Inflammatory macrophage treated with lipopolysaccharide for 4 hours (primary cell): ENCODE measurements at regions not wholly inside any gene's neighbourhood (a gene's known extent, or its start where the extent isn't known, plus 50 kb on each side); places are given as distances from the start of the nearest gene placed in this dataset.

Experiments used
- DNase-seq: peaks from one replicate; pipeline ENCODE4 v3.0.0-alpha.2; 2020

DNA sequence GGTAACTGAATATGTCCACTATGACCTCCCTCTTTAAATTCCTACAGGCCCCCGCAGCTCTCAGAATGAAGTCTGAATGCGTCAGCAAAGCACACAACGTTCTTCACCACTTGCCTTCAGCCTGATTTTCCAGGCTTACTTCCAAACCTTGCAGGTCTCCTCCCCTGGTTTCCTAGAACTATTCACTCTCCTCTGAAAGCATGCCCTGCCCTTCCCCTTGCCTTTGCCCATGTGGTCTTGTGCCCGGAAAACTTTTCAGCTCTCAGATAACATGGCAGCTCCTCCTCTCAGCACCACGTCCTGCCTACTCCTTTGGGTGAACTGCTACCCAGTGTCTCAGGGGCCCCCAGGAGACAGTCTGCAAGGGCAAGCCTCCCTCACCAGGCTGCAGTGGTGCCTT, 268.5 kb upstream of the LDB2 start:
- no peak for DNase-seq

DNA sequence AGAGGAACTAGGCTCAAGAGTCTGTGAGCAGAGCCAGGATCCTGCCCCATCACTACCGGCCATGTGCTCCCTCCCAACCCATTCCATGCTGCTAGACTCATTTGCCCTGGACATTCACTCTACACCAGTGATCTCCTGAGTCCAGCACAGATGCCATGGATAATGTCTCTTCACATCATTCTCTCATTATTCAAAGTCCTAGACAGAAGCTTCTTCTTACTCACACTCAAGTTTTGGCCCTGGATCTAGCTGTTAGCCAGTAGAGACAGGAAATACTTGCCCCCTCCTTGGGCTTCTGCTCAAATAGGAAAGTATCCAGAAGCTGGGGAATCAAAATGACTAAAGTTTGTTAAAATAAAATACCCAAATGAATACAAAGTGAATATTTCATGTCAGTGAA, 266.8 kb upstream of the LDB2 start:
- DNase-seq, result no peak

DNA sequence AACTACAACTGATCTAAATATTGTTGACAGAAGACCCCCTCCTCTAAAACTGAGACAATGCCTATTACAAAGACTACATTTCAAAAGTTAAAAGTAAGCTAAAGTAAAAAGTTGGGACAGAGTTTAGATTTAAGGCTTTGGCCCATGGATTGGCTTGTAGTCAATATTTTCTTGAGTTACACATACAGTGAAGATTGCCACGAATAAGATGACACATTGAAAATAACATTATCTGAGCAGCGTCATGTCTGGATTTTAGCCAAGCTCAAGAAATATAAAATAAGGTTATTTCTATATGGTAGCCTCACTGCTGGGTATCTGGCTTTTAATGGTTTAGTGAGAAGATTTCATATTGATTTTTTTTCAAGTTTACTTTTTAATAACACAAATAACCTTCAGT, 266.2 kb upstream of the LDB2 start:
- no peak for DNase-seq

DNA sequence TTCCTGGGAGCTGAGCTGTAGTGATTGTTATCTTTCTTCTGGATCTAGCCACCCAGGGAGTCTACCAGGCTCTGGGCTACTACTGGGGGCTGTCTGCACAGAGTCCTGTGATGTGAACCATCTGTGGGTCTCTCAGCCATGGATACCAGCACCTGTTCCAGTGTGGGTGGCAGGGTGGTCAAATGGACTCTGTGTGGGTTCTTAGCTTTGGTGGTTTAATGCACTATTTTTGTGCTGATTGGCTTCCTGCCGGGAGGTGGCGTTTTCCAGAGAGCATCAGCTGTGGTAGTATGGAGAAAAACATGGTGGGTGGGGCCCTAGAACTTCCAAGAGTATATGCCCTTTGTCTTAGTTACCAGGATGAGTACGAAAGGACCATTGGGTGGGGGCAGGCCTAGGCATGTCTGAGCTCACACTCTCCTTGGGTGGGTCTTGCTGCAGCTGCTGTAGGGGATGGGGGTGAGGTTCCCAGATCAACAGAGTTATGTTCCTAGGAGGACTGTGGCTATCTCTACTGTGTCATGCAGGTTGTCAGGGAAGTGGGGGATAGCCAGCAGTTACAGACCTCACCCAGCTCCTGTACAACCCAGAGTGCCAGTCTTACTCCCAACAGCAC, 264.8 kb upstream of the LDB2 start:
- DNase-seq, result no peak

DNA sequence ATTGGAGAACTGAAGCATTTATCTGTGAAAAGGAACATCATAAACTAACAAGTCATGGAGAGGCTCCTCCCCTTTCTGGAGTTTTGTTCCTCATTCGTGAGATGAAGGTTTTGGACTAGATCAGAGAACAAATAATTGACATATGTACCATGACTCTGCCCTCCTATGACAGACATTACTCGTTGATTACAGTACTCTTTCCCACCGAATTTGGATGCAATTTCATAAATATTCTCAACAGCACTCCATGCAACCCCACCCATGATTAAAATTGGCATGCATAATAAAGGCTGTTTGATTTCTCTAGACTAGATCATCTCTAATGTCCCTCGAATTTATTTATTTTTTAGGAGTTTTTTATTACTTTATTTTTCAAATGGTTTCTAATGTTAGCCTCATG, 258.9 kb upstream of the LDB2 start:
- DNase-seq, result no peak

DNA sequence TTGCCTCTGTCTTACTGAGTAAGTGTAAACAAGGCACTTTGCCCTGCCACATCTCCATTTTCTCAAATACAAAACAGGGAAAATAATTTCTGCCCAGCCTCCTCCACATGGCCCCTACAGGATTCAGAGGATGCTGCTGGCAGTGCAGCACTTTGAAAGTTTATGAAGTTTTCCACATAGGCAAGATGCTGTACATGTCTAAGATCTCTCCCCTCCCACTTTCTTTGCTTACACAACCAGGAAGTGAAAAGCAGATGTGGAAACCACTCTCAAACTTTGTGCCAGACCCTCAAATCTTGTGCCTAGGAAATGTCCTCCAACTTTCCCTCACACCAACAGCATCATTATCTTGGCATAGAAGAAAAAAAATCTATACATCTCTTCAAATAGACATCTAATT, 257.0 kb upstream of the LDB2 start:
- no peak for DNase-seq

DNA sequence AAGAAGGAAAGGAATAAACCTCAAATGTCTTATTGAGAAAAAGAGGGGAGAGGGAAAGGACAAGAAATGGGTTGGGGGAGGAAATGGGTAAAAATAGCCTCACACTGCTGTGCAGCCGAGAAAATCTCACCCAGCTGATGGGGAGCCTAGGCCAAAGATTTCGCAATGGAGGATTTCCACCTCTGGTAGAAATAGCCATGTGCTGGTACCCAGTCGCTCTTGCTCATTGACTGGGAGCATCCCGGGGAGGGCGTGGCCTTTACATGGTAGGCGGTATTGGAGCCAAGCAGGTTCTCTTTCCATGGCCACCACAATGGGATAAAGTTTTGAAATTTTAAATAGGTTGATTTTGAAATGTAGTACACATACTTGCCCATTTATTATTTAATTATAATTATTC, 255.1 kb upstream of the LDB2 start:
- DNase-seq, result no peak

DNA sequence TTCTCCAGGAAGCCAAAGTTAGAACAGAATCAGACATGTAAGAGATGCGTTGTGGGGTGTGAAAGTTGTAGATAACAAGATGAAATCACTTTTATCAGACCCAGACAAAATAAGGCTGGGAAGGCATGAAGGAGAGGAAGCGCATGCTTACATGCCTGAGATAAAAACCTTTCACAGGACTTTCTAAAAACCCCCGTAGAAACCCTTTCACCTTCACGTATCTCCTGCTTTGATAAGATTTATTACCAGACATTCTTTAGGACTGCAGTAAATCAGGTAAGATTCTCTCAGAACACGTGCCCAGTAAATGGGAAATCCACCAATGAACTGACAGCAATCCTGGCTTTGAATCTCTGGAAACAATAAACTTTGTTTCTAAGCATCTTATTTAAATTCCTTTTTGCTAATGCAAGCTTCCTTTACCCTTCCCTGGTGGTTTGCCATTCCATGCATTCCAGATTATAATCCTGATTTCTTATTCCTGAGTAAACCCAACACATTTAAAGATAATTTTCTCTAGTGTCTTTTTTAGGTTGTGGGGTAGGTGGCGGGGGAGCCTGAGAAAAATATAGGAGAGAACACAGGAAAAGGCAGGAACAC, 254.6 kb upstream of the LDB2 start:
- DNase-seq, result no peak

DNA sequence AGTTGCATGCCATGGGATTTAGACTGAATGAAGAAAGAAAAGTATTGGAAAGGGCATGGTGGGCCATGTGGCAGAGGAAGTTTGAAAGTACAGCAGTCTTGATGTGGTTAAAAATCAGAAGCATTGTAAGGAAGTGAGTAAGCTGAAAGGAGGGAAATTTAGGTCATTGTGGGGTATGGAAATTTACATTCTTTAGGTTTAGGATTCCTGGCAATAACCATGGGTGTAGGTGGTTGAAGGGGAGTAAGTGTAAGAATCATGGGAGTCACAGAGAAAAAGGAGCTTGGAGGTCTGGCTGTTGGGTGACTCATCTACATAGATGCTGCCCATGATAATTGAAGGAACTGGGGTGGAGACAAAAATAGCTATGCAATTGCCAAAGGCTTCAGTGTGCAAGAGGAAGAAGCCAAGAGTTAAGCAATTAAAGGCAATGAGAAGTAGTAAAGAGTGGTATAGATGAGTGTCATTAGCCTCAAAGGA, 243.8 kb upstream of the LDB2 start:
- DNase-seq, result peak; percentile 44

DNA sequence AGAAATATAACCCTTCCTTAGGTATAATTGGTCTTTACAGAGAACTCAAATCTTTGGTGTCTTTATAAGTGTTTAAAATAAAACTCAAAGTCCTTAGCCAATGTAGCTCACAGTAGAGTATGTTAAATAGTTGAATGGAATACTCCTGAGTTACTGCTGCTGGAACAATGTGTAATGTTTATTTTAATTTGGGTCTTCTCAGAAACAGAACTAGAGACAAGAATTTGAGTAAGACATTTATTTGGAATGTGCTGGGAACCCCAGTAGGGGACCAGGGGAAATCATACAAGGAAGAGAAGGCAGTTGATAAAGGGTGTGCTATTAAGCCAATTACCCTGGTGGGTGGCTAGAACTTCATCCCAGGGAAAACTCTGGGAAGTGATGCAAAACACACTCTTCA, 240.4 kb upstream of the LDB2 start:
- DNase-seq, result no peak

DNA sequence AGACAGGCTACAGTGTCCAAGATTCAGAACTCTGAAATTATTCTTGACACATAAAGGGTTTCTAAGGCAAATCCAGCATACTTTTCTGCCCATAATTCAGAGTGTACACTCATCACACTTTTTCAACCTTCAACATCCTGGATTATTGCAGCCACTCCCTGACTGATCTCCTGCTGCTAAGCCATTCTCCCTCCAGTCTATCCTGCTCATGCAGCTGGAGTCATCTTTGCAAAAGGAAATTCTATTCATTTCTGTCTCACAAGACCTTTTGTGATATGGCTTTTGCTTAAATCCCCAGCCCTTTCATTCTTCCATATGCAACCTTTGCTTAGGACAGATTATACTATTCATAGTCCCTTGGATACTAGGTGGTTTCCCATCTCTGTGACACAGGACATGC, 236.1 kb upstream of the LDB2 start:
- no peak for DNase-seq

DNA sequence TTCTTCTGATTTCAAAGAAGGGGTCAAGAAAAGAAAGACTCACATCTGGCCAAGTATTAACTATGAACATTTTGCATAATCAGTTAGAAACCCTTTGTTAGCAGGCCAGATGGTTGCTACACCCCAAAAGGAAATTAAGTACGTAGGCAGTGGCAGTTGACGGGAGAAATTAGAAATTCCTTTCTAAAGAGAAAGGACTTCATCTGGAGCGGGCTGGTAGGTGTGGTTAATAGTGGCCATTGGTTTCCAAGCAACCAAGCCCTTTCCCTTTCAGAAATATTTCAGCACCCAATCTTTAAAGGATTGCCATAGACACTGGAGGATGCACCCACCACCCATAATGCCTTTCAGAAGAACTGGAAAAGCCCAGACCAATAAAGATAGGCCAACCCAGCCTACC, 235.7 kb upstream of the LDB2 start:
- DNase-seq, result no peak

DNA sequence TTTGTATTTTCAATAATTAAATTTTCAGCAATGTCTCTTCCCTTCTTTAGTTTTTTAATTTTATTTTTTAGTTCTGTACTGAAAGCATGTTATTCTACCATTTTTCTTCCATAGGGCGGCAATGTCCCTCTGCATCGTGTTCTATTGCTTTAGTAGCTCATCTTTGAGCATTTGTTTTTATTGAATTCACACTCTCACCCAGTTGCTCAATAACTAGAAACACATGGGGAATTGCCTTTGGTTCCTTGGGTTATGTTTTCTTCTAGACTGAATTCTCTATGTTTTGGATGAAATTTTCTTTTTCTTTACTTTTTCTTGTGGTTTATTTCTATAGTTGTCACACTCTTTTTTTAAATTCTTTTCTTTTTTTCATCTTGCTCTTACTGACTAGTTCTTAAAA, 233.8 kb upstream of the LDB2 start:
- DNase-seq, result no peak

DNA sequence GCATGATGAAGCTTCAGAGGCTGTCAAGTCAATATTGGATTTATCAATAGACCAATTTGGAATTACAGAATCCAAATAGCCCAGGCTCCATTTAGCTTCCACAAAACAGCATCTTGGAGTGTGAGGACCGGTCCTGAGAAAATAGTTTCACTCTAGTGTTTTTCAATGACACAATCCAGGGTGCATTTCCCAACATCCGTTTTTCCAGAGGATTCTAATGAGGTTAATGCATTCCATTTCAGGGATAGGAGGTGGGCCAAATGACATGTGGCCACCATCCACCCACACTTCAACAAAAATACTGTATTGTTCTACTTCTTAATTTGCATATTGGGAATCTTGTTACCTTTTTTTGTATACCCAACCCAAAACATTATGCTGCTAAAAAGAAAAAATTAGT, 229.8 kb upstream of the LDB2 start:
- DNase-seq, result no peak

DNA sequence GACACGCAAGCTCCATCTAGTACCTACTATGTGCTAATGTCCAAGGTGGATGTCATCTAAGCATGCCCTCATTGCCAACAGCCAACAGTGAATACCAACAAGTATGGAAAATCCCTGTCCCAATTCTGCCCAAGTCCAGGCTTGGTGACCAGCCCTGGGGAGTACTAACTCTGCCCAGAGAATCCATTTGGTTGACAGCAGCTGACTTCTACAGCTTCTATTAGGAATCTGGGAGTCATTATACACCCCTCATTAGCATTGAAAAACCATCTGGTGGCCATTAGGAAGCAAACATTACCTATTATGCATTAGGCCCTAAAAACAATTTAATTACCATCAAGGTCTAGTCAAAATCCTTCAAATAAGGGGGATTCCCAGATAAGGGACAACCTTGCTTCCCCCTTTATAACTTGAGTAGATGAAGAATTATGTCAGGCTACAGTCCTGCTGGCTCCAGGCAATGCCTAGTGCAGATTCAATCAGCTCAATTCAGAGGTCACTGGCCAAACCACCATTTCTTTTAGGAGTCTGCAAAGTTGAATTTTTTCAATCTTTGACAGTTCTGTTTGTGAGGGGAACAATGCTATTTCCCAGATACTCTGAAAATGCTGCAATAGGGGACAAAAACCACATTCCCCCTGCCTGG, 228.0 kb upstream of the LDB2 start:
- no peak for DNase-seq

DNA sequence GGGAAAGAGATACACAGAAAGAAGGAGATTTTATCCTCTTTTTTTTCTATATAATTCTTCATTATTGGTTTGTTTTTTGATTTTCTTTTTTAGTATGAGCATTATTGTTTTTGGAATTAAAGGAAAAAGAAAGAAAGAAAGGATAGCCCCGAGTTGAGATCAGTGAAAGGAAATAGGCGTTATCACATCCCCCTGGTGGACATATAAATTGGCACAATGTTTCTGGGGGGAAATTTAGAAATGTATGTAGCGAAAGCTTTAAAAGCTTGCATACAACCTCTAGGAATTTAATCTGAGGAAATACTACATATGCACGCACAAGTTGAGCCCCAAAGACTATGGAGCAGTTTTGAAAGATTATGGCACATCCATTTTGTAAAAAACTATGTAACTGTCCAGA, 226.3 kb upstream of the LDB2 start:
- no peak for DNase-seq

DNA sequence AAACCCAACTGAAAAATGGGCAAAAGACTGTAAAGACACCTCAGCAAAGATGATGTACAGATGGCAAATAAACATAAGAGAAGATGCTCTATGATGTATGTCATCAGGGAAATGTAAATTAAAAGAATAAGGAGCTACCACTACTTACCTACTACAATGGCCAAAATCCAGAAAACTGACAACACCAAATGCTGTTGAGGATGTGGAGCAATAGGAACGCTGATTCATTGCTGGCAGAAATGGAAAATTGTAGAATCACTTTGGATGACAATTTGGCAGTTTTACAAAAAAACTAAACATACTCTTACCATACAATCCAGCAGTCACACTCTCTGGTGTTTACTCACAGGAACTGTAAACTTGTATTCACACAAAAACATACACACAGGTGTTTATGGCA, 222.3 kb upstream of the LDB2 start:
- no peak for DNase-seq

DNA sequence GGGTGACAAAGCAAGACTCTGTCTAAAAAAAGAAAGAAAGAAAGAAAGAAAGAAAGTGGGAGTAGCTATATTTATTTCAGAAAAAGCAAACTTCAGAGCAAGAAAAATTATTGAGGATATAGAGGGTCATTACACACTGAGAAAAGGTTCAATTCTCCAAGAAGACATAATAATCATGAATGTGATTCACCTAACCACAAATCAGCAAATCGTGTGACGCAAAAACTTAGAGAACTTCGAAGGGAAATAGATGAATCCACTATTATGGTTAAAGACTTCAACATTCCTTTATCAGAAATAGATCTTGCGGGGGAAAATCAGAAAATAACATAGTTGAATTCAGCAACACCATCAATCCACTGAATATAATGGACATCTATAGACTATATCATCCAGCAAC, 219.3 kb upstream of the LDB2 start:
- no peak for DNase-seq

DNA sequence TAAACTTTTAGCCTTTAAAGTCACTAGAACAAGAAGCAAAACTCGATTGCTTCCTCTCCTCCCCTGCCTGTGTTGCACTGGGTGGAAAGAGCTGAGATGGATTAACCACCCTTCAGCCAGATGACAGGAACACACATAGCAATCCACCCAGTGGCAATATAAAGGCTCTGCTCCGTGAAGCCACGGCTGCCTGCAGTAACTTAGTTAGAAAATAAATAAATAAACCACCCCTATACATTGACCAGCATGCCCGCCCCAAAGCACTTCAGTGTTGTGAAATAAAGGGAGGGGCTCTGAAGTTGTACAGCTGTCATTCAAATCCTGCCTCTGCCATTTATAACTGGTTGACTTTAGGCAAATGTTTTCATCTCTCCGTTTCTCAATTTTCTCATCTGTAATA, 217.1 kb upstream of the LDB2 start:
- no peak for DNase-seq

DNA sequence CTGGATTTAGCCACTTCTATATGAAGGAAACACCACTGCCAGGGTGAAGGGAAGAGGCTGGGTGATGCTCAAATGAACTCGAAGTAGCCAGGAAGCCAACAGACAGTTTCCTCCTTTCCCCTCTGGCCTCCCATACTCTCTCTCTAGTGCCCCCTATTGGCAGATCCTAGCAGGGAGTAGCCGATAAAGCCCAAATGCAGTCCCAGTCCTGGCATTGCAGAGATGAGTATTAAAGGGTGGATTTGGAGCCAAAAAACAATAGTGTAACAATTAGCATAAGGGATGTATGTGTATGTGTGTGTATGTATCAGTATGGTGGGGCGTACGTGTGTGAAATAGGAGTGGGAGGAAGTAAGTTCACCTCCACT, 213.8 kb upstream of the LDB2 start:
- DNase-seq, result no peak

DNA sequence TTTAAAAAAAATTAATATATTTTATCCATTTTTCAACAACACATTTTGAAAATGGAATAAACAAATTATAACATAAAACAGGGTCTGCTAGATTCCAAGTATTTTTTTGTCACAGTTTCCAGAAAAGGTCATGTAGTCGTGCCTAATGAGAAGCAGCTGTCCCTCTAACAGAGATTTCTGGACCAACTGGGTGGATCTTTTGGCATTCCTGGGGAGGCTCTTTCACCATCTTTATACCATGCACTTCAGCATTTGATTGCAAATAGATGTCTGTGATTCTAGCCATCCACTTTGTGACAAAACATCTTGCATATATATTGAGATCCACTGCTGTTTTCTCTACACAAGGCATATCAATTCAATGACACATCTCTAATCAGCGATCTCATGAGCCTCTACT, 210.7 kb upstream of the LDB2 start:
- DNase-seq, result no peak

DNA sequence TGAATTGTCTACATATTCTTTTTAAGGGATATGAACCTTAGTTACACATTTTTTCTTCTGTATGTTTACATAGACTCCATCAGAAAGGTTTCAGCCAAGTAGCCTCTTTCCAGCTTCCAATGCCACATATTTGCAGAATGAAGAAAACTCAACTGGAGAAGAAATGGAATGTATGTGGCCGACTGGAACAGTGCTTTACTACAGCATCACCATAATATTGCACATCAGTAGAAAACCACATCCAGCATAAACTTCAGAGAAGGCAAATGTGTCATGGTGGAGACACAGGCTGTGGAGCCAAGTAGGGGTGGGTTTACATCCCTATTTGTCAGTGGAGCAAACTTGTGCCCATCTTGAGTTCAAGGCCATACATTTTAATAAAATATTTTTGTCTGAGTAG, 204.8 kb upstream of the LDB2 start:
- no peak for DNase-seq

DNA sequence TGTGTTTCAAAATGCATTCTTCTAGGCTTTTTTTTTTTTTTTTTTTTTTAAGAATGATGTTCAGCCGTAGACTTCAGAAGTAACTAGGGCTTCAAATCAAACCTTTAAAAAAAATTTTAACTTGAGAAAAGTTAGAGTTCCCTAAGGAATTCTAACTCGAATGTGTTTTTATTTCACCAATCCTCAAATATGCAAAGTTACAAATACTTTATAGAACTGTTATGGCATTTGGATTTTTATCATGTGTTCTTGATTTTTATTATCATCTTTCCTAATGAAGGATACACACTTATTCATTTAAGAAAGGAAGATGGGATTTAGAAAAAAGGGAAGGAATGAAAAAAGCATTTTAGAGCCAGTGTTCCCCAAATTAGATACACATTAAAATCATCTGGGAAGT, 200.6 kb upstream of the LDB2 start:
- DNase-seq, result no peak

DNA sequence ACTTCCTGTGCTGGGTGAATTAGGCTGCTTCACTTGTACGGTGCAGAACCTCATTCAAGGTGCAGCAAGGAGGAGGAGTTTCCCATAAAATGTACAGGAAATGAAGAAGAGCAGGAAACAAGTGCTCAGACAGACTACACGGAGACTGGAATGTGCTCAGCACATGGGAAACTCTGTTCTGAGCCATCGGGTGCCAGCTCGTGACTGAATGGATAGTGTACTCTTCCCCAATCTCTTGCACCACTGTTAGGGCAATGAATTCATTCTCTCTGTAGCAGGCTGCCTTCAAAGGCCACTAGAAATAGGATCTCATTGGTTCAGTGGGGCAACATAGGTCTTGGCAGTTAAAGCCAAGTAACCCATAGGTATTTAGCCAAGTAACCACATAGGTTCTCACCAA, 200.0 kb upstream of the LDB2 start:
- DNase-seq, result no peak

DNA sequence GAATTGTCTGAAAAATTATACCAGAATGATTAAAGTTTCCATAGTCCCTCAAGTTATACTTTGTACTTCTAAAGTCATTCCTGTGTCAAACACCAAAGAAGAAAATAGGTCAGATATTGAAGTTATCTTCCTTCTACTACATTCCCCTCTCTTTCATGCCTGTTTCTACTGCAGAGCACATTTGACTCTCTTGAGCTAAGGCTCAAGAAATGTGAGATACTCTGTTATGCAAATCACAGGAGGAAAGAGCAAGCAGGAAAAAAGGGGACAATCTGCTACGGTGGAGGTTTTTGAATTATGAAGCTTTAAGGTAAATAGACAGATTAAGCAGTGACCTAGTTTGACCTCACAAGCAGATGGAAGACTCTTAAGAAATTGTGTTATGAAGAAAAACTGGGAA, 198.9 kb upstream of the LDB2 start:
- no peak for DNase-seq
